Panc1 (cell line): ENCODE measurements at regions not wholly inside any gene's neighbourhood (a gene's known extent, or its start where the extent isn't known, plus 50 kb on each side); places are given as distances from the start of the nearest gene placed in this dataset.

Experiments
- CTCF ChIP-seq: fragments of 450-650 bp; IDR thresholded peaks from 2 replicates; pipeline ENCODE4 v1.5.1; 2017; ENCODE audit warnings: mild to moderate bottlenecking
- POLR2AphosphoS5 ChIP-seq: IDR thresholded peaks from 2 replicates; pipeline ENCODE4 v1.6.1; 2012; ENCODE audit warnings: mild to moderate bottlenecking, low read depth, low read length, moderate library complexity
- REST ChIP-seq, 2 experiments: IDR thresholded peaks; 2 replicates each; pipeline ENCODE4 v1.6.1; 2011 to 2012; ENCODE audit warnings: low read depth in 2 of 2, control low read depth in 1 of 2, low read length in 1 of 2, mild to moderate bottlenecking in 1 of 2, moderate library complexity in 1 of 2; ENCODE audit not compliant: insufficient read depth in 1 of 2
- SIN3A ChIP-seq: IDR thresholded peaks from 2 replicates; pipeline ENCODE4 v1.6.1; 2012; ENCODE audit warnings: low read depth, mild to moderate bottlenecking, low read length, moderate library complexity, borderline replicate concordance; ENCODE audit not compliant: insufficient read depth
- TCF7L2 ChIP-seq: IDR thresholded peaks from 2 replicates; pipeline ENCODE4 v1.6.1; 2011; ENCODE audit warnings: mild to moderate bottlenecking, low read depth, low read length, inconsistent platforms

GRCh38 chr3:110886222-110886893 is 185.3 kb upstream of the NECTIN3 start:
- no peak for TF ChIP-seq CTCF
- no peak for TF ChIP-seq REST (IDR thresholded peaks at IDR 0.05; ENCODE audit: insufficient read depth in 1 of 2, low read depth in 2 of 2, low read length in 1 of 2)
- no peak for TF ChIP-seq POLR2AphosphoS5
- TF ChIP-seq TCF7L2, result no peak
- TF ChIP-seq SIN3A, result no peak
